Thyroid gland (tissue), 4 donors: ENCODE measurements at regions not wholly inside any gene's neighbourhood (a gene's known extent, or its start where the extent isn't known, plus 50 kb on each side); places are given as distances from the start of the nearest gene placed in this dataset.

ENCODE experiments used
- POLR2A ChIP-seq, 2 donors: fragments of 450-650 bp; IDR thresholded peaks; one replicate each; pipeline ENCODE4 v1.6.1; 2017; ENCODE audit warnings: antibody characterized with exemption in 2 of 2, mild to moderate bottlenecking in 2 of 2, moderate library complexity in 1 of 2
- TF ChIP-seq, protein P1 (sequence below), 6 experiments: fragments of 200-600 bp in 3 of 6; fragments of 450-650 bp in 3 of 6; sonication (generic) in 3 of 6; IDR thresholded peaks; one replicate each; pipeline ENCODE4 v1.5.1; 2016 to 2019; ENCODE audit warnings: antibody characterized with exemption in 6 of 6, mild to moderate bottlenecking in 2 of 6, inconsistent platforms in 1 of 6, moderate library complexity in 1 of 6

DNA sequence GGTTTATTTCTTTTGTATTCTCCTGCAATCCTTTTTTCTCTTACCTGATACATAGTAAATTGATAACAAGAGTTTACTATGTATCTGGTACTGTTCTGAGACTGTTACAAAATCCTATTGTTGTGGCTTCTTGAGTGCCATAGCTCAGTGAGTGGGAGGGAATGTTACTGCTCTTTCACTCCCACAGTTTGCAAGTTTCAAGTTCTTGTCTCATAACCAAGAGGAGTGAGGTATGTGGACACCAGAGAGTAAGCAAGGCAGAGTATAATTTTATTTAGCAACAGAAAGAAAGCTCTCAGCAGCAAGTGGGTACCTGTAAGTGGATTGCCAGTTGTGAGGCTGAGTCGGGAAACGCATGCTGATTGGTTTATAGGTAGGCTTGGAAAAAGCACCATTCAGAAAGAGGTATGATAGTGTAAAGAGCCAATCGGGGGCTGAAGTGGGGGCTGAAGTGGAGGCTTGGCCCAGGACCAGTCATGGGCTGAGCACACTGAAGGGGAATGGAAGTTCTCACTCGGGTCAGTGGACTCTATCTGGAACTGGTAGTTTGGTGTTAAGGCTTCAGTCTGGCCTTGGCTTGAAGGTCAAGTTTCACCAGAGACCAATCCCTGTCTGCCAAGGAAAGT is 850.8 kb downstream of the TMTC2 start:
- TF ChIP-seq POLR2A (IDR thresholded peaks at IDR 0.05) = no peak
- TF ChIP-seq, protein P1, sequence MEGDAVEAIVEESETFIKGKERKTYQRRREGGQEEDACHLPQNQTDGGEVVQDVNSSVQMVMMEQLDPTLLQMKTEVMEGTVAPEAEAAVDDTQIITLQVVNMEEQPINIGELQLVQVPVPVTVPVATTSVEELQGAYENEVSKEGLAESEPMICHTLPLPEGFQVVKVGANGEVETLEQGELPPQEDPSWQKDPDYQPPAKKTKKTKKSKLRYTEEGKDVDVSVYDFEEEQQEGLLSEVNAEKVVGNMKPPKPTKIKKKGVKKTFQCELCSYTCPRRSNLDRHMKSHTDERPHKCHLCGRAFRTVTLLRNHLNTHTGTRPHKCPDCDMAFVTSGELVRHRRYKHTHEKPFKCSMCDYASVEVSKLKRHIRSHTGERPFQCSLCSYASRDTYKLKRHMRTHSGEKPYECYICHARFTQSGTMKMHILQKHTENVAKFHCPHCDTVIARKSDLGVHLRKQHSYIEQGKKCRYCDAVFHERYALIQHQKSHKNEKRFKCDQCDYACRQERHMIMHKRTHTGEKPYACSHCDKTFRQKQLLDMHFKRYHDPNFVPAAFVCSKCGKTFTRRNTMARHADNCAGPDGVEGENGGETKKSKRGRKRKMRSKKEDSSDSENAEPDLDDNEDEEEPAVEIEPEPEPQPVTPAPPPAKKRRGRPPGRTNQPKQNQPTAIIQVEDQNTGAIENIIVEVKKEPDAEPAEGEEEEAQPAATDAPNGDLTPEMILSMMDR (IDR thresholded peaks at IDR 0.05) = no peak
